ENCODE measurements at regions not wholly inside any gene's neighbourhood (a gene's known extent, or its start where the extent isn't known, plus 50 kb on each side); places are given as distances from the start of the nearest gene placed in this dataset.

DNA sequence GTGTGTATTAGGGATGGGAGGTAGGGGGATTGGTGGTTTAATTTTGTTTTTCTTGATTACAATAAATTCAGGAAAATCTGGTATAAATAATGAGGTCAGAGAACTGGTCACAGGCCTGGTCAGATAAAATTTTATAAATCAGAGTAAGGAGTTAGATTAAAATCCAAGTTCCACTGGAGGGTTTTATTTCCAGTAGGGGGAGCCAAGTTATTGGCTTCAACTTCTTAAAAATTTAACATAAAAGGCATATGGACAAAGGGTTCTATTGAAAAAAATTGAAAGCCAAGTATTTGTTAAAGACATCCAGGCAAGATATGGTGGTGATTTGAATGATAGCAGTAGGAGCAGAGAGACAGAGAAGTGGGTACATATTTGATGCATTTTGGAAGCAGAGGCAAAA is 763.3 kb downstream of the SORCS1 start:
- POLR2A ChIA-PET, result no interaction called here
- Histone ChIP-seq H3K9me3 (no peaks in the 10 kb centered on the region), H3K4me1 (no peaks in the 10 kb centered on the region), H3K27ac (no peak overlapping the region), H3K4me2 (no peak overlapping the region), H3K4me3 (no peak overlapping the region)
- DNase-seq (ENCODE audit: low read depth in 1 of 2, low spot score in 1 of 2) (no peak), FAIRE-seq (no peak), ATAC-seq (no peak)
- CTCF ChIA-PET, result no interaction called here
- TF ChIP-seq ZSCAN20 (CRISPR knock-in tag; IDR thresholded peaks at IDR 0.05) (no peak), MAZ (IDR thresholded peaks at IDR 0.05; ENCODE audit: borderline replicate concordance, low read depth, low read length) (no peak), TFCP2L1 (CRISPR knock-in tag; IDR thresholded peaks at IDR 0.05) (no peak), HEYL (CRISPR knock-in tag; IDR thresholded peaks at IDR 0.05) (no peak), CBX2 (IDR thresholded peaks at IDR 0.05; ENCODE audit: borderline replicate concordance, low read depth) (no peak), PHF8 (IDR thresholded peaks at IDR 0.05; ENCODE audit: borderline replicate concordance, low read depth) (no peak), FOXS1 (CRISPR knock-in tag; IDR thresholded peaks at IDR 0.05) (no peak), EHF (CRISPR knock-in tag; IDR thresholded peaks at IDR 0.05) (no peak), SMC3 (IDR thresholded peaks at IDR 0.05) (no peak), JUNB (IDR thresholded peaks at IDR 0.05) (no peak)
- TF ChIP-seq, protein P1, sequence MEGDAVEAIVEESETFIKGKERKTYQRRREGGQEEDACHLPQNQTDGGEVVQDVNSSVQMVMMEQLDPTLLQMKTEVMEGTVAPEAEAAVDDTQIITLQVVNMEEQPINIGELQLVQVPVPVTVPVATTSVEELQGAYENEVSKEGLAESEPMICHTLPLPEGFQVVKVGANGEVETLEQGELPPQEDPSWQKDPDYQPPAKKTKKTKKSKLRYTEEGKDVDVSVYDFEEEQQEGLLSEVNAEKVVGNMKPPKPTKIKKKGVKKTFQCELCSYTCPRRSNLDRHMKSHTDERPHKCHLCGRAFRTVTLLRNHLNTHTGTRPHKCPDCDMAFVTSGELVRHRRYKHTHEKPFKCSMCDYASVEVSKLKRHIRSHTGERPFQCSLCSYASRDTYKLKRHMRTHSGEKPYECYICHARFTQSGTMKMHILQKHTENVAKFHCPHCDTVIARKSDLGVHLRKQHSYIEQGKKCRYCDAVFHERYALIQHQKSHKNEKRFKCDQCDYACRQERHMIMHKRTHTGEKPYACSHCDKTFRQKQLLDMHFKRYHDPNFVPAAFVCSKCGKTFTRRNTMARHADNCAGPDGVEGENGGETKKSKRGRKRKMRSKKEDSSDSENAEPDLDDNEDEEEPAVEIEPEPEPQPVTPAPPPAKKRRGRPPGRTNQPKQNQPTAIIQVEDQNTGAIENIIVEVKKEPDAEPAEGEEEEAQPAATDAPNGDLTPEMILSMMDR (IDR thresholded peaks at IDR 0.05), result no peak
- TF ChIP-seq, protein P2, sequence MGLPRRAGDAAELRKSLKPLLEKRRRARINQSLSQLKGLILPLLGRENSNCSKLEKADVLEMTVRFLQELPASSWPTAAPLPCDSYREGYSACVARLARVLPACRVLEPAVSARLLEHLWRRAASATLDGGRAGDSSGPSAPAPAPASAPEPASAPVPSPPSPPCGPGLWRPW (IDR thresholded peaks at IDR 0.05), result no peak

- no peak for DNase-seq (ENCODE audit: low read depth in 1 of 2, low spot score in 1 of 2)
- no peak for ATAC-seq
- FAIRE-seq, result no peak
- Histone ChIP-seq H3K27ac (no peak overlapping the region), H3K4me2 (no peak overlapping the region), H3K4me1 (no peaks in the 10 kb centered on the region), H3K4me3 (no peak overlapping the region), H3K9me3 (no peaks in the 10 kb centered on the region)
- CTCF ChIA-PET, result no interaction called here
- POLR2A ChIA-PET, result no interaction called here
- no peak for TF ChIP-seq HDAC2 (IDR thresholded peaks at IDR 0.05)
- TF ChIP-seq ZNF302 (CRISPR knock-in tag; IDR thresholded peaks at IDR 0.05), result no peak
- TF ChIP-seq RARB (CRISPR knock-in tag; IDR thresholded peaks at IDR 0.05), result no peak
- TF ChIP-seq HOXB13 (CRISPR knock-in tag; IDR thresholded peaks at IDR 0.05; ENCODE audit: low read depth), result no peak
- TF ChIP-seq SREBF2 (IDR thresholded peaks at IDR 0.05), result no peak
- TF ChIP-seq CHD2 (IDR thresholded peaks at IDR 0.05; ENCODE audit: low read length, partially characterized antibody), result no peak
- no peak for TF ChIP-seq NR3C1 (IDR thresholded peaks at IDR 0.05)
- 44% methylated on average over 4 of the region's 4 CpGs for WGBS (ENCODE audit: missing lambda C conversion rate)
Measured at GRCh38 chr10:106399112-106399511, 765.4 kb downstream of the SORCS1 start.

GRCh38 chr10:106396192-106396591 is 768.3 kb downstream of the SORCS1 start:
- TF ChIP-seq RARB (CRISPR knock-in tag; IDR thresholded peaks at IDR 0.05) (no peak), MAFK (IDR thresholded peaks at IDR 0.05; ENCODE audit: partially characterized antibody) (no peak), RCOR1 (IDR thresholded peaks at IDR 0.05; ENCODE audit: low read depth, low read length) (no peak), FOSB (CRISPR knock-in tag; IDR thresholded peaks at IDR 0.05) (no peak), PBX3 (IDR thresholded peaks at IDR 0.05) (no peak), HEYL (CRISPR knock-in tag; IDR thresholded peaks at IDR 0.05) (no peak), KDM5A (IDR thresholded peaks at IDR 0.05) (no peak), NFE2L2 (conservative IDR thresholded peaks at IDR 0.05; ENCODE audit: low read length) (no peak), KDM1A (IDR thresholded peaks at IDR 0.05; ENCODE audit: low read depth) (no peak), MYC (IDR thresholded peaks at IDR 0.05; ENCODE audit: borderline replicate concordance, low read length) (no peak), TFCP2L1 (CRISPR knock-in tag; IDR thresholded peaks at IDR 0.05) (no peak), CHD2 (IDR thresholded peaks at IDR 0.05; ENCODE audit: low read length, partially characterized antibody) (no peak), SMC3 (IDR thresholded peaks at IDR 0.05) (no peak), GATA3 (IDR thresholded peaks at IDR 0.05; ENCODE audit: borderline replicate concordance) (no peak), CEBPB (IDR thresholded peaks at IDR 0.05) (no peak)
- TF ChIP-seq, protein P2 (IDR thresholded peaks at IDR 0.05), result no peak
- TF ChIP-seq, protein P3, sequence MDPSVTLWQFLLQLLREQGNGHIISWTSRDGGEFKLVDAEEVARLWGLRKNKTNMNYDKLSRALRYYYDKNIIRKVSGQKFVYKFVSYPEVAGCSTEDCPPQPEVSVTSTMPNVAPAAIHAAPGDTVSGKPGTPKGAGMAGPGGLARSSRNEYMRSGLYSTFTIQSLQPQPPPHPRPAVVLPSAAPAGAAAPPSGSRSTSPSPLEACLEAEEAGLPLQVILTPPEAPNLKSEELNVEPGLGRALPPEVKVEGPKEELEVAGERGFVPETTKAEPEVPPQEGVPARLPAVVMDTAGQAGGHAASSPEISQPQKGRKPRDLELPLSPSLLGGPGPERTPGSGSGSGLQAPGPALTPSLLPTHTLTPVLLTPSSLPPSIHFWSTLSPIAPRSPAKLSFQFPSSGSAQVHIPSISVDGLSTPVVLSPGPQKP (IDR thresholded peaks at IDR 0.05; ENCODE audit: low read depth, low read length), result no peak
- TF ChIP-seq, protein P1 (IDR thresholded peaks at IDR 0.05), result no peak
- CTCF ChIA-PET, result no interaction called here
- ATAC-seq (no peak), FAIRE-seq (no peak), DNase-seq (ENCODE audit: low read depth in 1 of 2, low spot score in 1 of 2) (no peak)
- Histone ChIP-seq H3K4me2 (no peak overlapping the region), H3K27ac (no peak overlapping the region), H3K4me1 (no peaks in the 10 kb centered on the region), H3K4me3 (no peak overlapping the region), H3K9me3 (no peaks in the 10 kb centered on the region)
- POLR2A ChIA-PET, result no interaction called here
- WGBS (ENCODE audit: missing lambda C conversion rate), result 11% methylated on average over 2 of the region's 2 CpGs
